ENCODE measurements at regions not wholly inside any gene's neighbourhood (a gene's known extent, or its start where the extent isn't known, plus 50 kb on each side); places are given as distances from the start of the nearest gene placed in this dataset.

DNA sequence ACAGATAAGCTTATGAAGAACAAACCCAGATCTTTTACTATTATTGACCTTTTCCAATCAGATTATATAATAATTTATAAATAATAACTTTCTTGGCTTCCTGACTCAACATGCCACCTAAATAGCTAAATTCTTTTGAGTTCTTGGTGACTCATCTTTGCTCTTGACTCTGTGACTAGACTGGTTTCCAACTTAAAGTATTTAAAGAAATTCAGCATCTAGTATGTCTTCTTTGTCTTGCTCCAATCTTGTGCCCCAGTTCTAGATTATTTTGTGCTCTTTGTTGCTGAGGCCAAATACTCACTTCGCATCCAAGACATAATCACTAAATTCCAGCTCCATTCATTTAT is 483.2 kb upstream of the TBL1XR1 start:
- Mint-ChIP-seq H3K4me3 (peak overlapping the region in 1 of 2 donors; percentile 2), H3K9me3 (no peaks in the 10 kb centered on the region), H3K27ac (peak overlapping the region; percentile 33 to 83), H3K27me3 (no peaks in the 10 kb centered on the region), H3K36me3 (ENCODE audit: insufficient read depth) (no peaks in the 10 kb centered on the region), H3K4me1 (ENCODE audit: low read depth in 2 of 2) (peaks cover 31 to 53% of the 10 kb centered on the region in 2 donors)
- no peak for ATAC-seq (replicated peaks)
- no peak for DNase-seq

DNA sequence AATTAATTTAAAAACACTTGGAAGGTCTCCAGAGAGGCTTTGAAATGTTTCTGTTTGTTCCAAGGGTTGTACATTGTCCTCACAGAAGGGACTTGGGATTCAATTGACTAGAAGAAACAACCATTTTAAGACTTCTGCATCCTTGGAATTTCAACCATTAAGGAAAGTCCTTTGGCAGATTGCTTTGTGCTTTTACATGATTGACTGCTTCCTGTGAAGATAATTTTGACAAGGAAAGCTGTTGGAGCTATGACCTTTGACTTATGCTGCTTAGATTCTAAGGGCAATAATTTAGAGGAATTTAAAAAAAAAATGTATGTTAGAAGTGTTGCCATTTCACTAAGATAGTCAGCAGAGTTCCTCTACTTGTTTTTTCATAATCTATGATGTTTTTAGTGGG is 483.9 kb upstream of the TBL1XR1 start:
- peak overlapping the region; percentile 56 for H3K4me3 Mint-ChIP-seq
- H3K4me1 Mint-ChIP-seq (ENCODE audit: low read depth in 2 of 2), result peaks cover 31 to 53% of the 10 kb centered on the region in 2 donors
- peak overlapping the region; percentile 33 to 83 for H3K27ac Mint-ChIP-seq
- DNase-seq (no peak), ATAC-seq (replicated peaks) (no peak)
- H3K27me3 Mint-ChIP-seq, result no peaks in the 10 kb centered on the region
- H3K36me3 Mint-ChIP-seq (ENCODE audit: insufficient read depth), result no peaks in the 10 kb centered on the region
- no peaks in the 10 kb centered on the region for H3K9me3 Mint-ChIP-seq

DNA sequence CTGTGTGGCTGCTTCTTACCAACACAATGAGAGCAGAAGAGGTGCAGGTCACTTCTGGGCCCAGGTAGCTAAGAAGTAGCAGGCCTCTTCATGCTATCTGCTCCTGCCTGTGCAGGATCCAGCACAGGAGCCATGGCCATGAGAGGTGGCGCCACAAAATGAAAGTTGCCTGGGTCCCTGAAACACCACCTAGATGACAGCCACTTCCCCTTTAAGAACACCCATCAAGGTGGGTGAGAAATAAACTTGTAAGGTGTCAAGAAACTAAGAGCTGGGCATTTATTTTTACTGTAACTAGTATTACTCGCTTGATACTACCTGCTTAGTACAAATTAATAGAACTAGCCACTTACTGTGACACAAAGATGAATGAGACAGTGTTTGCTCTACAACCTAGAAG is 484.6 kb upstream of the TBL1XR1 start:
- no peaks in the 10 kb centered on the region for H3K9me3 Mint-ChIP-seq
- H3K4me3 Mint-ChIP-seq, result peak overlapping the region; percentile 56
- peak overlapping the region in 1 of 2 donors; percentile 33 for H3K27ac Mint-ChIP-seq

DNA sequence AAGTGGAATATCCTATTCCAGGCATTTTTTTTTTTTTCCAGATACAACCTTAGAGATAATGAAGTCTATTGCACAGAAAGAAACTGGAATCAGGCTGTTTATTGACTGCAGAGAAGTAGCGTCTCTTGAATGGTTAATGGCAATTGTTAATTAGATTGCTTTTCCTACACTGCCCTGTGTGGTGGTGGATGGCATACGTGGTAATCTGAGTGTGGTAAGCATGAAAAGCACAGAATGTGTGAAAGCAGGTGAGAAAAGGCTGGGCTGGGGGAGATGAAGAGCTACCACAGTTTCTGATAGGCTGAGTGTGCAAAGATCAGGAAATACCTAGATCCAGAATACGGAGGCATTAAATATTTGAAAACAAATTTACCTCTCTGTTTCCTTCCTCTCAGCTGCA is 486.3 kb upstream of the TBL1XR1 start:
- H3K27me3 Mint-ChIP-seq, result no peaks in the 10 kb centered on the region
- DNase-seq, result peak; percentile 25 to 42 (median 26)
- peak overlapping the region; percentile 56 for H3K4me3 Mint-ChIP-seq
- ATAC-seq (replicated peaks), result peak; percentile 85
- H3K36me3 Mint-ChIP-seq (ENCODE audit: insufficient read depth), result no peaks in the 10 kb centered on the region
- H3K9me3 Mint-ChIP-seq, result no peaks in the 10 kb centered on the region
- peaks cover 31 to 53% of the 10 kb centered on the region in 2 donors for H3K4me1 Mint-ChIP-seq (ENCODE audit: low read depth in 2 of 2)
- H3K27ac Mint-ChIP-seq, result peak overlapping the region in 1 of 2 donors; percentile 3

More for the DNA sequence above, 484.6 kb upstream of the TBL1XR1 start:
- Mint-ChIP-seq H3K27me3 (no peaks in the 10 kb centered on the region), H3K36me3 (ENCODE audit: insufficient read depth) (no peaks in the 10 kb centered on the region), H3K4me1 (ENCODE audit: low read depth in 2 of 2) (peaks cover 31 to 53% of the 10 kb centered on the region in 2 donors)
- ATAC-seq (replicated peaks) (peak; percentile 43), DNase-seq (peak; percentile 5 to 17 (median 11))

DNA sequence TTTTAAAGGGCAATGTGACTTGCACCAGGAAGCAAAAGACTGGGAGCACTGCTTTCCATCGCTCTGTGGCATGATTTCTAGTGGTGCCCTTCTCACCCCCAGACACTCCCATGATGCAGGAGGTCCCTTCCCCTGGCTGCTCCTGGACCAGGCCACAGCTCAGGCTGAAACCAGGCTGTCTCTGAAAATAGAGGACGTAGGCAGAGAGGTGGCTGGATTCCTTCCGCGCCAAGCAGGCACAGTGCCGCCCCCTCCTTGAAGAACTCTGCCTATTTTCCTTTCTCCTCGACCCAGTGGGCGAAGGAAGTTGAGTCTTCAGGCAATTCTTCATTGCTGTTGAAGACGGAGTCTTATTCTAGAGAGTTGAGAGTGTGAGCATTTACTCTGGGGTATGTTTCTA is 489.4 kb upstream of the TBL1XR1 start:
- no peak overlapping the region for H3K27ac Mint-ChIP-seq
- H3K4me3 Mint-ChIP-seq, result no peak overlapping the region
- H3K9me3 Mint-ChIP-seq, result no peaks in the 10 kb centered on the region
- peaks cover 19 to 25% of the 10 kb centered on the region in 2 donors for H3K4me1 Mint-ChIP-seq (ENCODE audit: low read depth in 2 of 2)
- no peaks in the 10 kb centered on the region for H3K27me3 Mint-ChIP-seq
- DNase-seq (no peak), ATAC-seq (replicated peaks) (no peak)
- H3K36me3 Mint-ChIP-seq (ENCODE audit: insufficient read depth), result no peaks in the 10 kb centered on the region

DNA sequence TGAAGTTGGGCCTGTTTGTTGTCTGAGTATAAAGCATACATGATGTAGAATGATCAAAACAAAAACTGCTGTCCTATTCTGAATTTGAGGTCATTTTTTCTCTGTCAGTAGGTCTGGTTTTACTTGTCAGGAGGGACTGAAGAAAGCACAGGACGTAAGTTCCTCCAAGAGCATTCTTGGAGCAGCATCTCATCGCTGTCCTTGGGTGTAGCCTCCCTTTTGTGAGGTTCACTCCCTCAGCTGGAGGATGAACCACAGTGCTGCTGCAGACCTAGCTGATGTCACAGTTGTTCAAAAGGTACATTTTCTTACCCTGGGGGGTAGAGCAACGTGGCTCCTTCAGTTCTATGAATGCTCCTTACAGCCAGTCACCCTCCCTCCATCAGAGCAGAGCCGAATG is 490.0 kb upstream of the TBL1XR1 start:
- H3K27me3 Mint-ChIP-seq, result no peaks in the 10 kb centered on the region
- no peak overlapping the region for H3K4me3 Mint-ChIP-seq
- ATAC-seq (replicated peaks) (no peak), DNase-seq (no peak)
- no peaks in the 10 kb centered on the region for H3K9me3 Mint-ChIP-seq
- H3K4me1 Mint-ChIP-seq (ENCODE audit: low read depth in 2 of 2), result peaks cover 13 to 18% of the 10 kb centered on the region in 2 donors
- no peaks in the 10 kb centered on the region for H3K36me3 Mint-ChIP-seq (ENCODE audit: insufficient read depth)
- H3K27ac Mint-ChIP-seq, result no peak overlapping the region

DNA sequence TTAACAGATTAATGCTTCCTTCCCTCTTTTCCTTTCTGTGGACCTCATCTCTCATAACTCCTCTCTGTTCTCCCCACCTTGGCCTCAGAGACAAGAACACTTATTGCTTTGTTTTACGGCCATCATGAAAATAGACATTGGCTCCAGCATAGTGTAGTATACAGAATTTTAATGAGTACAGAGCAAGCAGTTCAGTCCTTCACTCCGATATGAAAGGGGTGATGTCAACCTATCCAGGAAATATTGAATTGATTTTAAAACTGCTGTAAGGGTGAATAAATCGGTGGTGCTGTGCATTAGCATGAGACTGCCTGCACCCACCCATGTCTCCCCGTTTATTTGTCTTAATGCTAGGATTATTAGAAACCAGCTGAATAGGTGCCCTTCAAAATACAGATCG is 490.9 kb upstream of the TBL1XR1 start:
- no peak overlapping the region for H3K4me3 Mint-ChIP-seq
- no peaks in the 10 kb centered on the region for H3K27me3 Mint-ChIP-seq
- peaks cover 6 to 10% of the 10 kb centered on the region in 2 donors for H3K4me1 Mint-ChIP-seq (ENCODE audit: low read depth in 2 of 2)
- ATAC-seq (replicated peaks) (no peak), DNase-seq (no peak)
- H3K36me3 Mint-ChIP-seq (ENCODE audit: insufficient read depth), result no peaks in the 10 kb centered on the region
- H3K9me3 Mint-ChIP-seq, result no peaks in the 10 kb centered on the region
- no peak overlapping the region for H3K27ac Mint-ChIP-seq

DNA sequence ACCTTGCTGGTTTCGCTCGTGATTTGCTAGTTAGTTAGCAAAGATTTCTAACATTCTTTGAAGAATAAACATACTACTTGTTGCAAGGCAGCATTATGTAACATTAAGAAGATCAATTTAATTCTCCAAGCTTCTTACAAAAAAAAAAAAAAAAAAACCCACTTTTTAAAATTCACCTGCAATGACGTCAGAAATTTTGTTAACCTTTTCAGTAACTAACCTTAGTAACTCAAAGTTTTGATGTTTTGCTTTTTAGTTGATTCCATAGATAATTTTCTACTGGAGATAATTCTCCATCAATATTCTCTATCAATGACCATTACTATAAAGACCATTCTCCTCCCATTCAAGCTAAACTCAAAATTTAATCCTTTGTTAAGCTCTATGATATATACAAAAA is 491.8 kb upstream of the TBL1XR1 start:
- DNase-seq (no peak), ATAC-seq (replicated peaks) (no peak)
- Mint-ChIP-seq H3K36me3 (ENCODE audit: insufficient read depth) (no peaks in the 10 kb centered on the region), H3K27ac (no peak overlapping the region), H3K4me3 (no peak overlapping the region), H3K27me3 (no peaks in the 10 kb centered on the region), H3K9me3 (no peaks in the 10 kb centered on the region), H3K4me1 (ENCODE audit: low read depth in 2 of 2) (peaks cover under 1% of the 10 kb centered on the region in 2 donors)

DNA sequence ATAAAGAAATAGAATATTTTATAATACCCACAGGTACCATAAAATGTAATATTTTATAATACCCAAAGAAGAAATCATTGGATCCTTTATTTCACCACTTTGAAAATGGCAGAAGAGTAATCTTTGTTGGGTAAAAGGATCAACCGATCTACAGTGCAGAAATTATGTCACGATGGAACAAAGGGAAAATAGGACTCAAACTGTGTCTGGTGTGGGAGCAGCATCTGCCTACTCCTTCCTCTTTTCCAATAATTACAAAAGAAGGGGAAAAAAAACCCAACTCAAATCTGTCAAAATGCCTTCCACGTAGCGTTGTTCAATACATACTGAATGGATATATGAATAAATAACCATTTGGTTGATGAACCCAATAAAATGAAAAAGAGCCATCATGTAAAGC is 492.6 kb upstream of the TBL1XR1 start:
- Mint-ChIP-seq H3K4me3 (no peak overlapping the region), H3K4me1 (ENCODE audit: low read depth in 2 of 2) (peaks cover 0 to 1% of the 10 kb centered on the region in 2 donors), H3K36me3 (ENCODE audit: insufficient read depth) (no peaks in the 10 kb centered on the region), H3K9me3 (no peaks in the 10 kb centered on the region), H3K27me3 (no peaks in the 10 kb centered on the region), H3K27ac (no peak overlapping the region)
- ATAC-seq (replicated peaks) (no peak), DNase-seq (no peak)

DNA sequence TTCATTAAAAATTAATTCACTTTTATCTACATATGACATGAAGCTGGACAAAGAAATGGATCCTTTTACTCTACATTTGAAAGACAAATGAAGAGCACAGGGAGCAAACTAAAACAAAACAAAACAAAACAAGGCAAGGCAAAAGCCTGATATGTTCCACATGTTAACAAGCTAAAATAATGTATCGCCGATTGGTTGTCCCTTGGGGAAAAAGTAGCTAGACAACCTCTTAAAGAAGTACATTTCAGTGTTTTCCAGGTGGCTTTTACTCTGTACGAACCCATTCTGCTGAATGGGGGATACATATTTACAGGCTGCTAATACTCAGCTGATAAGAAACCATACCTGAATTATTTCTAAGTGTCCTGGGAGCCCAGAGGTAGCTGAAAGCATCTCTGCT is 493.0 kb upstream of the TBL1XR1 start:
- H3K9me3 Mint-ChIP-seq, result no peaks in the 10 kb centered on the region
- no peak for DNase-seq
- no peak for ATAC-seq (replicated peaks)

DNA sequence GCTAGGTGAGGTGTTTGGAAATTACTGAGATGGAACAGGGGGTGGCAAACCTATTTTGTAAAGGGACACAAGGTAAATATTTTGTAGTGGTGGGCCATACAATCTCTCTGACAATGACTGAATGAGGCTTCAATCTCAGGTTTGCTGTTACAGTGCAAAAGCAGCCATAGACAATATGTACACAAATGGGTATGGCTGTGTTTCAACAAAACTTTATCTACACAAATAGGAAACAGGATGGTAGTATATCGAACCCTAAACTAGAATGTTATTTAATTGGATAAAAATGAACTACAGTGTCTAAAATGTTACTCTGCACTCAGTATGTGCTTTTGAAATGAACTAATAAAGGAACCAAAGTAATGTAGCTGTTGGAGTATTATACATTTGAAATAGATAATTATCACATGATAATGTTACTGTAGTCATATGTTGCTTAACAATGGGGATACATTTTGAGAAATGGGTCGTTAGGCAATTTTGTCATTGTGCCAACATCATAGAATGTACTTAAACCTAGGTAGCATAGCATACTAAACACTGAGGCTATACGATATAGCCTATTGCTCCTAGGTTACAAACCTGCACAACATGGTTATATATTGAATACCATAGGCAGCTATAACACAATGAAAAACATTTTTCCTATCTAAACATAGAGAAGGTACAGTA is 495.2 kb upstream of the TBL1XR1 start:
- Mint-ChIP-seq H3K27ac (no peak overlapping the region), H3K9me3 (no peaks in the 10 kb centered on the region), H3K27me3 (no peaks in the 10 kb centered on the region), H3K4me3 (no peak overlapping the region), H3K36me3 (ENCODE audit: insufficient read depth) (no peaks in the 10 kb centered on the region), H3K4me1 (ENCODE audit: low read depth in 2 of 2) (peaks cover 0 to 1% of the 10 kb centered on the region in 2 donors)
- ATAC-seq (replicated peaks), result no peak
- DNase-seq, result no peak

More for the DNA sequence above, 493.0 kb upstream of the TBL1XR1 start:
- Mint-ChIP-seq H3K27me3 (no peaks in the 10 kb centered on the region), H3K36me3 (ENCODE audit: insufficient read depth) (no peaks in the 10 kb centered on the region), H3K4me3 (no peak overlapping the region), H3K27ac (no peak overlapping the region), H3K4me1 (ENCODE audit: low read depth in 2 of 2) (peaks cover 0 to 1% of the 10 kb centered on the region in 2 donors)

DNA sequence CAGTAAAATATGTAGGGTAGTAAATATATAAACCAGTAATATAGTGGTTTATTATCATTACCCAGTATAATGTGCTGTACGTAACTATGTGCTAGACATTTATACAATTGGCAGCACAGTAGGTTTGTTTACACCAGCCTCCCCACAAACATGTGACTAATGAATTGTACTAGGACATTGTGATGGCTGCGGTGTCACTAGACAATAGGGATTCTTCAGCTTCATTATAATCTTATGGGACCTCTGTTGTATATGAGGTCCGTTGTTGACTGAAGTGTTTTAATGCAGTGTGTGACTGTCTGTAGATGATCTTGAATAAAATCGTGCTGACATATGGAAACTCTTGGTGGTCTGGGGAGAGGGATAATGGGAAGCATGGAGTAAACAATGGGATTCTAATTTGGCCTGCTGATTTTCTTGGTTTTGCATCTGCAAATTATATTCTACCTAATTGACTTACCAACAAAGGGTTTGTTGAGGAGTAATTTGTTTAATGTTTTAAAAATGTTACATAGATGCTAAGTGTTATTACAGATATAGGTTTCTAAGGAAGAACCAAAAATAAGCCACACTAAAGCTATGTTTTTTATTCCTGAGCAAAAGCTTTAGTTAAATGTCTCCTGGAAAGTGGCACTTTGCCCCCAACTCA is 496.5 kb upstream of the TBL1XR1 start:
- H3K4me1 Mint-ChIP-seq (ENCODE audit: low read depth in 2 of 2), result peaks cover 0 to 1% of the 10 kb centered on the region in 2 donors
- ATAC-seq (replicated peaks), result no peak
- no peak overlapping the region for H3K4me3 Mint-ChIP-seq
- no peak for DNase-seq
- no peaks in the 10 kb centered on the region for H3K27me3 Mint-ChIP-seq
- H3K27ac Mint-ChIP-seq, result no peak overlapping the region
- no peaks in the 10 kb centered on the region for H3K9me3 Mint-ChIP-seq
- H3K36me3 Mint-ChIP-seq (ENCODE audit: insufficient read depth), result no peaks in the 10 kb centered on the region

DNA sequence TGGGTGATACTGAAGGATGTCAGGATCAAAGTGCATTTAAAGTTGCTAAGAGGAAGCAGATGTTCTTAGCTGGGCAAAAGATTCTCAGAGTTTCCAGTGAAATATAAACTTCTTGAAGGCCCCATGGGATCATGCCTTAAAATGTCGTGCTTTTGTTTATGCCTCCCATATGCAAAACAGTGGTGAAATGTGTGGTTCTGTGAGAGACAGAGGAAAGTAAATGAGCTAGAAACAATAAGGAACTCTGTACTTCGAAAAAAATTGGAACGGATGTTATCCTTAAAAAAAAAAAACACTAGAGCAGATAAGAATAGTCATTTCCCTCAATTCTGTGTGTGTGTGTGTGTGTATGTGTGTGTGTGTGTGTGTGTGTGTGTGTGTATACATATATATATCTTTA is 497.0 kb upstream of the TBL1XR1 start:
- H3K27me3 Mint-ChIP-seq, result no peaks in the 10 kb centered on the region
- ATAC-seq (replicated peaks), result no peak
- no peak for DNase-seq
- no peak overlapping the region for H3K4me3 Mint-ChIP-seq
- no peaks in the 10 kb centered on the region for H3K36me3 Mint-ChIP-seq (ENCODE audit: insufficient read depth)
- H3K4me1 Mint-ChIP-seq (ENCODE audit: low read depth in 2 of 2), result peaks cover 0 to 1% of the 10 kb centered on the region in 2 donors
- H3K27ac Mint-ChIP-seq, result no peak overlapping the region
- no peaks in the 10 kb centered on the region for H3K9me3 Mint-ChIP-seq

DNA sequence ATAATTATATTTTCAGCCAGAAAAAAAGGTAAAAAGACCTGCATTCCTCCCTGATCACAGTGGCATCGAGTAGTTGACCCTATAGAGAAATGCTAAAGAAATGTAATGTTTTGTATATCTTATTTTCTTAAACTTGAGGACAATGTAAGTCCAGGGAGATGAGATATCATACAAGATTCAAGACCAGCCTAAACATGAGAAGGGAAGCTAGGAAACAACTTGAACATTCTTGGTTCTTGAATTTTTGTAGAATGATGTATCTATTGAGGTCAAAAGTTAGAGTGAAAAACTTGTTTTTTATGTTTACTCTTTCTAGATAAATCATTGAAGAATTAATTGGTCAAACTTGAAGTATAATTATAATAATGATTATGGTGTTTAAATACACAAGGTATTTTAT is 497.7 kb upstream of the TBL1XR1 start:
- no peaks in the 10 kb centered on the region for H3K9me3 Mint-ChIP-seq
- H3K36me3 Mint-ChIP-seq (ENCODE audit: insufficient read depth), result no peaks in the 10 kb centered on the region
- no peak overlapping the region for H3K4me3 Mint-ChIP-seq
- H3K4me1 Mint-ChIP-seq (ENCODE audit: low read depth in 2 of 2), result peaks cover 0 to 1% of the 10 kb centered on the region in 2 donors
- no peak for DNase-seq
- no peak for ATAC-seq (replicated peaks)
- H3K27ac Mint-ChIP-seq, result no peak overlapping the region
- H3K27me3 Mint-ChIP-seq, result no peaks in the 10 kb centered on the region

Measured in effector memory CD8-positive, alpha-beta T cell (primary cell).